A549 (cell line): ENCODE measurements at regions not wholly inside any gene's neighbourhood (a gene's known extent, or its start where the extent isn't known, plus 50 kb on each side); places are given as distances from the start of the nearest gene placed in this dataset.

Experiments
- ATAC-seq, 2 experiments: fragments of 200-7000 bp in 1 of 2; fragments of >200 bp in 1 of 2; cut with Nextera tagmentation in 1 of 2; cut with Tn5 transposase in 1 of 2; 3 replicates each; pipeline versions ENCODE4 v1.8.0 to v1.9.1; 2018 to 2020; ENCODE audit warnings: mild to moderate bottlenecking in 1 of 2, moderate library complexity in 1 of 2
- CTCF ChIA-PET: fragments of 300-600 bp; sonication (Branson Sonifier 250); formaldehyde crosslinking; extraction: SDS; loops from one replicate; lab custom pipeline; 2021; ENCODE audit warnings: antibody characterized with exemption, inconsistent platforms; lab: Yijun Ruan, JAX
- POLR2A ChIA-PET: fragments of 350-600 bp; formaldehyde crosslinking; extraction: SDS; loops from one replicate; lab custom pipeline; 2021; ENCODE audit warnings: antibody characterized with exemption, inconsistent platforms; lab: Yijun Ruan, JAX
- DNase-seq, 2 experiments: peaks; one replicate each; pipeline versions ENCODE4 v3.0.0 to v3.0.0-alpha.2; 2011 to 2016; ENCODE audit warnings: low read depth in 1 of 2, low spot score in 1 of 2
- FAIRE-seq: peaks from 2 replicates; lab custom pipeline; 2011; peaks lifted over from hg19 to GRCh38; lab: Jason Lieb, UNC
- H3K27ac ChIP-seq, 2 experiments: fragments of >200 bp; sonication (Bioruptor Twin); formaldehyde crosslinking; 3 replicates each; pipeline ENCODE4 v1.5.1; 2016 to 2017
- H3K4me1 ChIP-seq: fragments of >200 bp; sonication (Bioruptor Twin); formaldehyde crosslinking; 3 replicates; pipeline ENCODE4 v1.6.1; 2016
- H3K4me2 ChIP-seq: fragments of >200 bp; sonication (Bioruptor Twin); formaldehyde crosslinking; 3 replicates; pipeline ENCODE4 v1.6.1; 2016
- H3K4me3 ChIP-seq: fragments of >200 bp; sonication (Bioruptor Twin); formaldehyde crosslinking; 3 replicates; pipeline ENCODE4 v1.5.1; 2016
- H3K9me3 ChIP-seq: fragments of >200 bp; sonication (Bioruptor Twin); formaldehyde crosslinking; 3 replicates; pipeline ENCODE4 v1.6.1; 2016
- BCL3 ChIP-seq: fragments of >200 bp; sonication (Bioruptor Twin); formaldehyde crosslinking; IDR thresholded peaks from 3 replicates; pipeline ENCODE4 v1.6.1; 2016
- BHLHE40 ChIP-seq: IDR thresholded peaks from 2 replicates; pipeline ENCODE4 v1.6.1; 2012; ENCODE audit warnings: low read depth, low read length, inconsistent platforms
- CHD2 ChIP-seq: fragments of 150-350 bp; IDR thresholded peaks from 2 replicates; pipeline ENCODE4 v1.6.1; 2014; ENCODE audit warnings: low read length; ENCODE audit not compliant: partially characterized antibody
- CHD4 ChIP-seq: fragments of 200-600 bp; sonication (generic); IDR thresholded peaks from 2 replicates; pipeline ENCODE4 v1.6.1; 2016; ENCODE audit warnings: antibody characterized with exemption, mild to moderate bottlenecking, borderline replicate concordance
- E2F6 ChIP-seq: IDR thresholded peaks from 2 replicates; pipeline ENCODE4 v1.6.1; 2012; ENCODE audit warnings: low read depth, borderline replicate concordance
- EHF ChIP-seq: fragments of 250-450 bp; sonication (Bioruptor Pico); IDR thresholded peaks from 2 replicates; pipeline ENCODE4 v1.5.0; 2020; ENCODE audit warnings: mild to moderate bottlenecking
- EHMT2 ChIP-seq: fragments of 200-600 bp; sonication (generic); IDR thresholded peaks from 2 replicates; pipeline ENCODE4 v1.6.1; 2016; ENCODE audit warnings: antibody characterized with exemption, low read depth, mild to moderate bottlenecking, moderate library complexity
- EP300 ChIP-seq, 2 experiments: fragments of >200 bp; sonication (Bioruptor Twin); formaldehyde crosslinking; IDR thresholded peaks; 2 replicates in 1 of 2; 3 replicates in 1 of 2; pipeline ENCODE4 v1.6.1; 2016 to 2017
- ESRRA ChIP-seq: fragments of 150-350 bp; IDR thresholded peaks from 2 replicates; pipeline ENCODE4 v1.6.1; 2014; ENCODE audit warnings: mild to moderate bottlenecking, low read length, borderline replicate concordance
- HOXA7 ChIP-seq: fragments of 250-450 bp; sonication (Bioruptor Pico); IDR thresholded peaks from 2 replicates; pipeline ENCODE4 v1.5.0; 2020; ENCODE audit warnings: mild to moderate bottlenecking, moderate library complexity
- HOXB5 ChIP-seq: fragments of 250-450 bp; sonication (Bioruptor Pico); IDR thresholded peaks from 2 replicates; pipeline ENCODE4 v1.5.0; 2020; ENCODE audit warnings: mild to moderate bottlenecking, moderate library complexity
- JUNB ChIP-seq: fragments of >200 bp; sonication (Bioruptor Twin); formaldehyde crosslinking; IDR thresholded peaks from 2 replicates; pipeline ENCODE4 v1.6.1; 2016
- KDM1A ChIP-seq: fragments of 200-600 bp; sonication (generic); IDR thresholded peaks from 2 replicates; pipeline ENCODE4 v1.6.1; 2016; ENCODE audit warnings: low read depth, mild to moderate bottlenecking
- MAX ChIP-seq: IDR thresholded peaks from 2 replicates; pipeline ENCODE4 v1.6.1; 2012
- POLR2A ChIP-seq: IDR thresholded peaks from 2 replicates; pipeline ENCODE4 v1.6.1; 2012; ENCODE audit warnings: mild to moderate bottlenecking, low read length
- RCOR1 ChIP-seq: fragments of 150-350 bp; IDR thresholded peaks from 2 replicates; pipeline ENCODE4 v1.6.1; 2014; ENCODE audit warnings: antibody characterized with exemption, low read length, low read depth
- SREBF2 ChIP-seq: fragments of 450-650 bp; IDR thresholded peaks from 2 replicates; pipeline ENCODE4 v1.6.1; 2014; ENCODE audit warnings: mild to moderate bottlenecking, moderate library complexity
- TFCP2L1 ChIP-seq: fragments of 250-450 bp; sonication (Bioruptor Pico); IDR thresholded peaks from 2 replicates; pipeline ENCODE4 v1.5.0; 2021; ENCODE audit warnings: mild to moderate bottlenecking
- USF2 ChIP-seq: fragments of 450-650 bp; IDR thresholded peaks from 2 replicates; pipeline ENCODE4 v1.6.1; 2014; ENCODE audit warnings: antibody characterized with exemption
- ZFP36 ChIP-seq: fragments of 450-650 bp; IDR thresholded peaks from 2 replicates; pipeline ENCODE4 v1.6.1; 2014; ENCODE audit warnings: borderline replicate concordance; ENCODE audit not compliant: partially characterized antibody
- whole genome bisulfite sequencing: methylation state at CpG from one replicate; pipeline ENCODE4 v1.1.6; 2017; ENCODE audit errors: missing lambda C conversion rate; 5-methylcytosine and 5-hydroxymethylcytosine counted together

GRCh38 chr21:18914570-18914969, 511.0 kb upstream of the TMPRSS15 start:
- Histone ChIP-seq H3K9me3 (no peaks in the 10 kb centered on the region; the same call in 2 of the 3 replicates), H3K4me3 (no peak overlapping the region), H3K4me1 (no peaks in the 10 kb centered on the region), H3K27ac (no peak overlapping the region), H3K4me2 (no peak overlapping the region)
- FAIRE-seq (no peak), ATAC-seq (no peak), DNase-seq (no peak)
- TF ChIP-seq EHMT2 (no peak), MAX (no peak), POLR2A (no peak), EP300 (IDR thresholded peaks at IDR 0.05) (no peak), JUNB (no peak), E2F6 (no peak), SREBF2 (no peak), HOXB5 (CRISPR knock-in tag) (no peak)
- 26% methylated on average over 2 of the region's 2 CpGs for WGBS
- CTCF ChIA-PET: no interaction called here
- POLR2A ChIA-PET: no interaction called here

- POLR2A ChIA-PET: no interaction called here
- ATAC-seq (no peak), FAIRE-seq (no peak), DNase-seq (no peak)
- Histone ChIP-seq H3K27ac (no peak overlapping the region), H3K9me3 (no peaks in the 10 kb centered on the region; the same call in 2 of the 3 replicates), H3K4me1 (no peaks in the 10 kb centered on the region), H3K4me2 (no peak overlapping the region), H3K4me3 (no peak overlapping the region)
- CTCF ChIA-PET: no interaction called here
- no peak for TF ChIP-seq ESRRA
- no peak for TF ChIP-seq RCOR1
- TF ChIP-seq HOXA7 (CRISPR knock-in tag): no peak
- TF ChIP-seq, all 56 proteins: peak for 0
- 8% methylated on average over 6 of the region's 6 CpGs for WGBS
Observed at GRCh38 chr21:18917622-18918021, 514.0 kb upstream of the TMPRSS15 start.

- ATAC-seq: no peak
- POLR2A ChIA-PET: no interaction called here
- DNase-seq: no peak
- TF ChIP-seq BHLHE40: no peak
- no peak for TF ChIP-seq CHD4
- TF ChIP-seq E2F6: no peak
- TF ChIP-seq POLR2A: no peak
- no peak for TF ChIP-seq TFCP2L1 (CRISPR knock-in tag)
- TF ChIP-seq BCL3: no peak
- TF ChIP-seq EHF (CRISPR knock-in tag): no peak
- TF ChIP-seq CHD2: no peak
- no peak for TF ChIP-seq RCOR1
- no peak for TF ChIP-seq ZFP36
- no peak for TF ChIP-seq USF2
- TF ChIP-seq KDM1A: no peak
- TF ChIP-seq HOXA7 (CRISPR knock-in tag): no peak
- TF ChIP-seq, all 56 proteins: peak for 0
- FAIRE-seq: no peak
- CTCF ChIA-PET: no interaction called here
- Histone ChIP-seq H3K4me2 (no peak overlapping the region), H3K9me3 (no peaks in the 10 kb centered on the region; the same call in 2 of the 3 replicates), H3K27ac (no peak overlapping the region), H3K4me3 (no peak overlapping the region), H3K4me1 (no peaks in the 10 kb centered on the region)
Observed at GRCh38 chr21:18931237-18931636, 527.7 kb upstream of the TMPRSS15 start.
